Sigmoid colon (tissue), 4 donors: ENCODE measurements at regions not wholly inside any gene's neighbourhood (a gene's known extent, or its start where the extent isn't known, plus 50 kb on each side); places are given as distances from the start of the nearest gene placed in this dataset.

Experiments used
- CTCF ChIP-seq, 4 experiments: fragments of 450-650 bp in 3 of 4; fragments of 200-600 bp in 1 of 4; IDR thresholded peaks; one replicate each; pipeline ENCODE4 v1.5.1; 2016 to 2019; ENCODE audit warnings: antibody characterized with exemption in 4 of 4, mild to moderate bottlenecking in 3 of 4, moderate library complexity in 2 of 4
- POLR2A ChIP-seq, 2 donors: fragments of 450-650 bp; IDR thresholded peaks; one replicate each; pipeline ENCODE4 v1.6.1; 2016; ENCODE audit warnings: antibody characterized with exemption in 2 of 2, mild to moderate bottlenecking in 2 of 2, moderate library complexity in 2 of 2
- POLR2AphosphoS5 ChIP-seq, 4 donors: sonication (generic); formaldehyde crosslinking; IDR thresholded peaks; one replicate each; pipeline ENCODE4 v1.6.1; 2017; ENCODE audit warnings: antibody characterized with exemption in 4 of 4

GRCh38 chr13:73440296-73440895 is 381.6 kb downstream of the KLF5 start:
- no peak for TF ChIP-seq CTCF (IDR thresholded peaks at IDR 0.05)
- no peak for TF ChIP-seq POLR2A (IDR thresholded peaks at IDR 0.05)
- no peak for TF ChIP-seq POLR2AphosphoS5 (IDR thresholded peaks at IDR 0.05)
